ENCODE measurements at regions not wholly inside any gene's neighbourhood (a gene's known extent, or its start where the extent isn't known, plus 50 kb on each side); places are given as distances from the start of the nearest gene placed in this dataset.
"Not testable (repeated sequence)": the region's sequence is repeated elsewhere in the genome, so short reads cannot be mapped to it uniquely, and the experiment has no call there.

GRCh38 chrX:47776292-47777006 lies 60.3 kb upstream of the ZNF81 start:
- DNase-seq, result no peak

- DNase-seq, result no peak
Measured at GRCh38 chrX:47772764-47773163, 63.9 kb upstream of the ZNF81 start.

- no peak for DNase-seq
Measured at GRCh38 chrX:47771473-47771872, 65.2 kb upstream of the ZNF81 start.

- DNase-seq, result not testable (repeated sequence)
Measured at GRCh38 chrX:47762826-47763225, 73.9 kb upstream of the ZNF81 start.

- no peak for DNase-seq
Measured at GRCh38 chrX:47752685-47753084, 84.0 kb upstream of the ZNF81 start.

- DNase-seq, result peak in 1 of 2 experiments; percentile 3
Measured at GRCh38 chrX:47751670-47752069, 85.0 kb upstream of the ZNF81 start.

- DNase-seq, result no peak
Measured at GRCh38 chrX:47749185-47749967, 87.3 kb upstream of the ZNF81 start.

- DNase-seq, result no peak
Measured at GRCh38 chrX:47748576-47748975, 88.1 kb upstream of the ZNF81 start.

- DNase-seq, result no peak
Measured at GRCh38 chrX:47746446-47746845, 87.5 kb upstream of the UXT start.

GRCh38 chrX:47745416-47745815 lies 86.4 kb upstream of the UXT start:
- DNase-seq, result no peak

- DNase-seq, result no peak
Measured at GRCh38 chrX:47743504-47743903, 84.5 kb upstream of the UXT start.

- not testable (repeated sequence) for DNase-seq
Measured at GRCh38 chrX:47738870-47739269, 79.9 kb upstream of the UXT start.

GRCh38 chrX:47723689-47724088 lies 64.7 kb upstream of the UXT start:
- no peak for DNase-seq

- no peak for DNase-seq
Measured at GRCh38 chrX:47723083-47723482, 64.1 kb upstream of the UXT start.

- no peak for DNase-seq
Measured at GRCh38 chrX:47722260-47722659, 63.3 kb upstream of the UXT start.

- DNase-seq, result not testable (repeated sequence)
Measured at GRCh38 chrX:47715078-47715477, 56.1 kb upstream of the UXT start.

- DNase-seq, result not testable (repeated sequence)
Measured at GRCh38 chrX:47712675-47713074, 53.7 kb upstream of the UXT start.

- no peak for DNase-seq
Measured at GRCh38 chrX:47710252-47710651, 51.3 kb upstream of the UXT start.

All from activated CD4-positive, alpha-beta T cell treated with anti-CD3 and anti-CD28 coated beads, Interleukin-2, amount 50 U/mL, for 4 hours (primary cell).